ENCODE measurements at regions not wholly inside any gene's neighbourhood (a gene's known extent, or its start where the extent isn't known, plus 50 kb on each side); places are given as distances from the start of the nearest gene placed in this dataset.
"Not testable (repeated sequence)": the region's sequence is repeated elsewhere in the genome, so short reads cannot be mapped to it uniquely, and the experiment has no call there.

DNA sequence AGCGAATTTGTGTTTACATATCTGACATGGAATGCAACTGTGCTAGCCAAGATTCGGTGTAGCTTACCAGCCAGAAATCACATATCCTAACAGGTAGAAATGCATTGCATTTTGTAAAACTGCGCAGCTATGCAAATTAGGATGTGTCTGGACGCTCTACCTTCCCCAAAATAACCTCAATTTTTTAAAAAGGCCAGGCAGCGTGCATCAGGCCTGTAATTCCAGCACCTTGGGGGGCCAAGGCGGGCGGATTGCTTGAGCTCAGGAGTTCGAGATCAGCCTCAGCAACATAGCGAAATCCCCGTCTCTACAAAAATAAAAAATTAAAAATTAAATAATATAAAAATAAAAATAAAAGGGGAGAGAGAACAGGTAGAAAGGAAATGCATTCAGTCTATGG is 305.0 kb downstream of the TYW1 start:
- TF ChIP-seq CTCF (IDR thresholded peaks at IDR 0.05; ENCODE audit: insufficient read depth, low read length, severe bottlenecking), result no peak
- Histone ChIP-seq H3K36me3 (ENCODE audit: control insufficient read depth, insufficient read depth, low read length) (no peaks in the 10 kb centered on the region), H3K4me3 (ENCODE audit: low read depth, low read length) (peak overlapping the region; percentile 95), H3K27me3 (ENCODE audit: control insufficient read depth, insufficient read depth, low read length) (no peaks in the 10 kb centered on the region)
- FAIRE-seq, result no peak
- peak; percentile 6 for DNase-seq (ENCODE audit: low read depth)

GRCh38 chr7:67302113-67303039 is 305.7 kb downstream of the TYW1 start:
- H3K27me3 ChIP-seq (ENCODE audit: control insufficient read depth, insufficient read depth, low read length), result no peaks in the 10 kb centered on the region
- peak; percentile 48 for TF ChIP-seq CTCF (IDR thresholded peaks at IDR 0.05; ENCODE audit: insufficient read depth, low read length, severe bottlenecking)
- DNase-seq (ENCODE audit: low read depth), result peak; percentile 97
- peak overlapping the region; percentile 95 for H3K4me3 ChIP-seq (ENCODE audit: low read depth, low read length)
- FAIRE-seq, result no peak
- H3K36me3 ChIP-seq (ENCODE audit: control insufficient read depth, insufficient read depth, low read length), result no peaks in the 10 kb centered on the region

- FAIRE-seq; H3K27me3 ChIP-seq (ENCODE audit: control insufficient read depth, insufficient read depth, low read length); DNase-seq (ENCODE audit: low read depth); H3K36me3 ChIP-seq (ENCODE audit: control insufficient read depth, insufficient read depth, low read length); H3K4me3 ChIP-seq (ENCODE audit: low read depth, low read length): not testable (repeated sequence)
Measured at GRCh38 chr7:67304846-67305245, 308.2 kb downstream of the TYW1 start.

- Histone ChIP-seq H3K36me3 (ENCODE audit: control insufficient read depth, insufficient read depth, low read length) (peaks cover 6% of the 10 kb centered on the region), H3K27me3 (ENCODE audit: control insufficient read depth, insufficient read depth, low read length) (no peaks in the 10 kb centered on the region), H3K4me3 (ENCODE audit: low read depth, low read length) (no peak overlapping the region)
- DNase-seq (ENCODE audit: low read depth), result no peak
- FAIRE-seq, result no peak
- TF ChIP-seq CTCF (IDR thresholded peaks at IDR 0.05; ENCODE audit: insufficient read depth, low read length, severe bottlenecking), result no peak
Measured at GRCh38 chr7:67306331-67306730, 309.7 kb downstream of the TYW1 start.

DNA sequence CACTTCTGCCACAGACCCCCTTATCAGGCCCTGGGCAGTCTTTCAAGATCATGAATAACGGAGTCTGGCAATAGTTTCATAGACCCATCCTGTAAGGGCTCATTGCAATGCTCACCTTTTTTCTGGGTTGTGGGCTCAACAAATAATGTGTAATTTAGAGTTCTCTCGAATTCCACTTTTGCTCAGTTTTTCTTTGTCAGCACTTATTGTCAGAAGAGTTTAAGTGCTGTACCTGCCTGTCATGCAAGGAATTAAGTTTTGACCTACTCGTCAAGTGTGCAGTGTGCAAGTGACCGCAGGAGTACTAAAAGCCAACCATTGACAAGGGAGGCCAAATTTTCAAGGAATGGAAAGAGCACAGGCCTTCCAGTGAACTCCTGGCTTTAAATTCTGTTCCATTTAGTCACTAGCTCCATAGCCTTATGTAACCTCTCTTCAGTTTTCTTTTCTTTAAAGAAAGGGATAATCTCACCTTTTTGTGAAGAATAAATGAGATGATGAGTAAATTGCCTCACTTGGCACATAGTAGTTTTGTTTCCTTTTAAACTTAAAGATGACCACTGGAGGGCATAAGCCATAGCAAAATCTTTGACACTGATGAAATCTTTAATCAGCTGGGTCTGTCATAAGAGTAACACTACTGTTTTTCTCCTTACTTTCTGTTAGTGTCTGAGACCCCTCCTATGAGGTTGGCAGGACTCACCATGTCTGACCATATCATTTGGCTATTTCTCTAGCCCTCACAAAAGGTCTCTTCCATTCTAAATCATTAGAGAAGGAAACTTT is 313.3 kb downstream of the TYW1 start:
- Histone ChIP-seq H3K27me3 (ENCODE audit: control insufficient read depth, insufficient read depth, low read length) (no peaks in the 10 kb centered on the region), H3K36me3 (ENCODE audit: control insufficient read depth, insufficient read depth, low read length) (peaks cover 10% of the 10 kb centered on the region), H3K4me3 (ENCODE audit: low read depth, low read length) (no peak overlapping the region)
- TF ChIP-seq CTCF (IDR thresholded peaks at IDR 0.05; ENCODE audit: insufficient read depth, low read length, severe bottlenecking), result no peak
- DNase-seq (ENCODE audit: low read depth) (no peak), FAIRE-seq (no peak)

DNA sequence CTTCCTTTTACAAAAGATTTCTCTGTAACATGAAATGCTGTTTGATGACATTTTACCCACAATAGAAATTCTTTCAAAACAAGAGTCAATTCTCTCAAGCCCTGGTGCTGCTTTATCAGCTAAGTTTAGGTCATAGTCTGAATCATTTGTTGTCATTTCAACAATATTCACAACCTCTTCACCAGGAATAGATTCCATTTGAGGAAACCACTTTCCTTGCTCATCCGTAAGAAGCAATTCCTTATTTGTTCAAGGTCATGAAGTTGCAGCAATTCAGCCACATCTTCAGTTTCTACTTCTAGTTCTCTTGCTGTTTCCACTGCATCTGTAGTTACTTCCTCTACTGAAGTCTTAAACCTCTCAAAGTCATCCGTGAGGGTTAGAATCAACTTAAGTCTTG is 315.3 kb downstream of the TYW1 start:
- FAIRE-seq, result no peak
- Histone ChIP-seq H3K4me3 (ENCODE audit: low read depth, low read length) (no peak overlapping the region), H3K36me3 (ENCODE audit: control insufficient read depth, insufficient read depth, low read length) (peaks cover 10% of the 10 kb centered on the region), H3K27me3 (ENCODE audit: control insufficient read depth, insufficient read depth, low read length) (no peaks in the 10 kb centered on the region)
- peak; percentile 11 for DNase-seq (ENCODE audit: low read depth)
- TF ChIP-seq CTCF (IDR thresholded peaks at IDR 0.05; ENCODE audit: insufficient read depth, low read length, severe bottlenecking), result no peak
